ENCODE measurements at regions not wholly inside any gene's neighbourhood (a gene's known extent, or its start where the extent isn't known, plus 50 kb on each side); places are given as distances from the start of the nearest gene placed in this dataset.

DNA sequence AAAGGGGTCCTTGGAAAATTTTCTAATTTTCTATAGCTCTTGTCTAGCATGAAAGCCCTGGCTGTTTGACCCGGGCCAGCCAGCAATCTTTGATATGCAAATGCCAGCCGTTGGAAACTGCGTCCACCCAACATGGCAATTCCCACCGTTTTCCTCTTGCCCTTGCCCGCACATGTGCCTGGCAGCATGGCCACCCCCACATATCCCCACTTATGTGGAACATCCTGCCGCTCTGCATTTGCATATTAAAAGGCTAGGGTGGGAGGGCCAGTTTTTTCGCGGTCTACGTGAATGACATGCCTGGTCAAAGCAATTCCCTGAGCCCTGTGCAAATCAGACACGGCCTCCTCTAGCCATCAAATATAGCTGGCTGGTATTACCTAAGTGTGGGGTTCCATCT, 110.3 kb upstream of the TDRD3 start:
- no peak for DNase-seq

DNA sequence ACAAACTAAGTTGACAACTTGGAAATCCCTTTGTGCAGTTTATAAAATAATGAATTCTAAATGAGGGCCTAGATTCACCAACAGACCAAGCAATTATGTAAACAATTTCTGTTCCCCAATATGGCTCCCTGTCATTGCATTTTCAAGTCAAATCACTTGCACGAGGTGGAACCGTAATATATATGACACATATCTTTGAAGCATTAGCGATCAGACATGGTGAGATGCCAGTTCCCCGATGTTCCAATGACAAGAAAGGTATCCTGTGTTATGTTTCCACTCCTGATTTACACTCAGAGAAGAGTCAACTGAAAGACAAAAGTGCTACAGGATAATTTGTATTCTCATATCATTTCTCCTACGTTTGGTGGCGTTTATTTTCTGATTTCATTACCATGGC, 108.5 kb upstream of the TDRD3 start:
- DNase-seq, result no peak

DNA sequence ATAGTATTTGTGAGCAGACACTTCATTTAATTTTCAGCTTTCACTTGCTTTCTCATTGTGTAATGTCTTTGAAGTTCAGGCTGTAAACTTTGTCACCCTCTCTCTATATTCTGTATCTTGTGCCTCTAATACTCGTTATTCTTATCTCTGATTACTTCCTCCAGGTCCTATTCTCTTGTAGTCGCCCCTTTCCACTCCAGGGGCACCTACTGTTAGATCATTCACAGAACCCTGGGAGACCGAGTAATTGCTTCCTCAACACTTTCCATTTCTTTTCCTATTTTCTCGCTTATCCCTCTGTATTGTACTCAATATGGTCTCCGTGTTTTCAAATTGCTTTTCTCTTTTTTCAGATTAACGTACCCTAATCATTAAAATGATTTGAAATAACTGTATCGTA, 93.9 kb upstream of the TDRD3 start:
- no peak for DNase-seq

DNA sequence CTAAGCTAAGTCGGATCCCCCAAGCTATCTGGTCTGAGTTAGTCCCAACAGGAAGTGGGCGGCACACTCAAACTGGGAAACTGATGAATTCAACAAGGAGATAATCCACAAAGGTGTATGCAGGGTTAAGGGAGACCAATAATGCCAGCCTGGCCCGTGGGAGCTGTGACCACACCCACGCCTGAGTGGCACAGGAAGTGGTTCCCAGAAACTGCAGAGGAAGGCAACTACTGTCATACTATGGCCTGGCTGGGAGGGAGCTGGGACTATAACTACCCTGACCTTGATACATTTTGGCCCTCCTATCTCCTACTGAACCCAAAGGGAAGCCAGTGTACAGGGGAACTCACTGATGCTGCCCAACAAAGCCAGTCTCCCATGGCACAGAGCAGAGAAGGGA, 85.5 kb upstream of the TDRD3 start:
- no peak for DNase-seq

DNA sequence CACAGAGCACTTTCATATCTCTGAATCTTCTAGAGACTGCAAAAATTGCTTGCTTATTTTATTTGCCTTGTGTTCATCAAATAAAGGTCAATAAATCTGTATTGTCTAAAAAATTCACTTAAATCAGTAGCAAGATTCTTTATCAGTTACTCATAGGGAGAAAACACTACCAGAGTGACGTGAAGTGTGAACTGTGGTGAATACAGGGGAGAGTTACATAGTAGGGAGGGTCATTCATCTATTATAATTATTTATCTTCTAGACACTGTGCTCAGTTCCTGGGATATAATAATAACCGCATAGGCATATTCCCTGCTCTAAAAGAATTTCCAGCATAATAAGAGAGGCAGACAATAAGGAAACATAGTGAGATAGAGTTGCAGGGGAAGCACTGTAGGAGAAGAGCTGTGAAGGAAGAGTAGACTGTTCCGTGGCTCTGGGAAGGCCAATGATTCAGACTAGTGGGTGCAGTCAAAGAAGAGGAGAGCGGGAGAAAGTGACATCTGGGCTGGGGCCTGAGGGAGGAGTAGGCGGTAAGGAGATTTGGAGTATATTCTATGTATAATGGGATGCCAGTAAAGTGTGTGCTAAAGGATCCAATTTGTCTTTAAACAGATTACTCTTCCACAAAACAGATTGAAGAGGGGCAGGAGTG, 84.0 kb upstream of the TDRD3 start:
- no peak for DNase-seq

DNA sequence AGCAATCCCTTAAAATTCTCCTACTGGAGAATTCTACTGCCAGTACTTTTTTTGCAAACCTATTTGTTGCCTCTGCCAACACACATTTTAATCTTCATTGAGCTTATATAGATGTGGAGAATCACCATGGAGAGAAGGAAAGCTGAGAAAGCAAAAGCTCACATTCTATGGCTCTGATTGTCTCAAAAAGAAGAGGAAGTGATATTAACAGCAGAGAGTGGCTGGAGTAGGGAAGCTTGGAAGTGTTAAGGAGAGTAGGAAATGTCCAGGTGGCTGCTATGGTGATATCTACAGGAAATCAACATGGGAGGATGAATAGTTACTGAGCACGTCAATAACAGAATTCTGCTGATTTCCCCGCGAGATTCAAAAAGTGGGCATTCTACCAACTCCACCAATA, 78.8 kb upstream of the TDRD3 start:
- no peak for DNase-seq

DNA sequence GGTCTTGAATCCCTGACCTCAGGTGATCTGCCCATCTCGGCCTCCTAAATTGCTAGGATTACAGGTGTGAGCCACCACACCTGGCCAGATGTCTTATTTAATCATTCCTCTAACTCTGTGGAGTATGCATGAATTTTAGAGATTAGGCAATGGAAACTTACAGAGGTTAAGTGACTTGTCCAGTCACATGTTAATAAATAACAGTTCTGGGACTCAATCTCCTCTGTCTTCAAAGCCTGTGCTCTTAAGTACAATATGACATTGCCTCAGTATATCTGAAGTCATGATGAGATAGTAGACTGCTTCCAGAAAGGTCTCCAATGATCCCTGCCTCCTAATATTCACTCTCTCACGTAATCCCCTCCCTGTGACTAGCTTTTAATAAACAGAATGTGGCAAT, 72.9 kb upstream of the TDRD3 start:
- no peak for DNase-seq

DNA sequence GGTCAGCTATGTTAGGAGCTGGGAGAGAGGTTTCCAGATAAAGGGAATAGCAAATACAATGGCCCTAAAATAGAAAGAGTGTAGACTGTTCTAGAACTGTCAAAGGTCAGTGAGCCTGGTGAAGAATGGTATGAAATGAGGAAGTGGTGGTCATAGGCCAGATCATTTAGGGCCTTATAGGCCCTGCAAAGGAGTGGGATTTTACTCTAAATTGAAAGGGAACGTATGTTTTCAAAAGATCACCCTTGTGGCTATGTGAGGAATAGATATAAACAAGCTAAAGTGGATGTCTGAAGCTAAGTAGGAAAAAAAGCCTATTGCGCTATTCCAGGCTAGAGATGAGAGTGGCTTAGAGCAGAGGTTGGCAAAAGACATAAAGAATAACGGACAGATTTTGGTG, 70.7 kb upstream of the TDRD3 start:
- no peak for DNase-seq

DNA sequence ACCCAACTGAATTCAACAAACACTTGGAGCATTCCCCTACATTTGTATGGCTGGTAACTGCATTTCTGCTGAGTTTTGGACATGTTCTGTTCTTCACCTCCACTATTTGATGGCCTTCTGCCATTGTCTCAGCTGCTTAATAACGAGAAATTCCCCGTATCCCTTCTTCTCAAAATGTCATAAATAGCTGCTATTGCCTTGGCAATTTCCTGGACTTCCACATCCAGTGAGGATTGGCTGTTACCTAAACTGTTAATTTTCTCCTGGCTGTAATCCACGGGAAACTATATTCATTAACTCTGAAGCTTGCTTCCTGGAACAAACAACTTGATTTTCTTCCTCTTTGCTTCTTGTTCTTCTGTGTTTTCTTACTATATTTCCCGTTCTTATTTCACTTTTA, 69.5 kb upstream of the TDRD3 start:
- DNase-seq, result no peak

DNA sequence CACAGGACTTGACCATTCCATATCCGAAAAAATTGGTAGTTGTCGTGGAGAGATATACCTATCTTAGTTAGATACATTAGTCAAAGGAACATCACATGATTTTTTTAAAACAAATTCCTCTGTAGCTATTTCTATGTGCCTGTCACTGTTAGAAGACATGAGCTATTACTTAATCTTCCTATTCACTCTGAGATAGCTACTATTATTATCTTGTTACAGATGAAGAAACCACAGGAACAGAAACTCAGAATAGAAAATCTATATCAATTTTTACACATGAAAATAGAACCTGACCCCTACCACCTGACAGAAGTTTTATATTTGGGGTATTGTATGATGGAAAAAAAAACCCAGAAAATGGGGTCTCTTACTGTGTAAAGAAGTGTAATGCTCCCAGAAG, 68.9 kb upstream of the TDRD3 start:
- DNase-seq, result no peak

DNA sequence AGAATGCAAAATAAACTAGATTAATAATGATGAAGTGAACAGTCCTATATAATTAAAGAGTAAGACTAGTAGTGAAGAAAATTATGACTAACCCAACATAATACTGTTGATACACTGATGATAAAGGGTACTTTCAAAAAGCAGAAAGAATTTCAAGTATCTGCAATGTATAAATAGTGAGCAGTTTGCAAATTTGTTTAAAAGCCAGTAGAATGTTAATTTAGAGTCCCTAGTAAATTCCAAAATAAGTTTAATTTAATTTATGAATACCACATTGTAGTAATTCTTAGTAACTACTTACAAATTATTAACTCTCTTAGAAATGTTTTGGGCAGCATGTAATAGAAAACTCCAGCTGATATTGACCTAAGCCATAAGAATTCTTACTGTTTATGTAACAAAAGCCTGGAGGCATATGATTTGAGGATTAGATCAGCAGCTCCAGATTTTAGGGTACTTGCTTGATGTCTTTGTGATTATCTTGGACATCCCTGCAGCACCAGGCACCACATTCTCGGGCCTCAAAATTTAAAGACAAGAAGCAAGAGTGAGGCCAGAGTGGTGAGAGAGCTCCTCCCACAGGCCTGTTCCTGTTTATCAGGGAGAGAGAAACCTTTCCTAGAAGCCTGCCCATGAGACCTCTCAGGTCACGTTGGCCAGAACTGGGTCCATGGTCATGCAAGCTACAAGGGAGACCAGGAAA, 67.6 kb upstream of the TDRD3 start:
- no peak for DNase-seq

DNA sequence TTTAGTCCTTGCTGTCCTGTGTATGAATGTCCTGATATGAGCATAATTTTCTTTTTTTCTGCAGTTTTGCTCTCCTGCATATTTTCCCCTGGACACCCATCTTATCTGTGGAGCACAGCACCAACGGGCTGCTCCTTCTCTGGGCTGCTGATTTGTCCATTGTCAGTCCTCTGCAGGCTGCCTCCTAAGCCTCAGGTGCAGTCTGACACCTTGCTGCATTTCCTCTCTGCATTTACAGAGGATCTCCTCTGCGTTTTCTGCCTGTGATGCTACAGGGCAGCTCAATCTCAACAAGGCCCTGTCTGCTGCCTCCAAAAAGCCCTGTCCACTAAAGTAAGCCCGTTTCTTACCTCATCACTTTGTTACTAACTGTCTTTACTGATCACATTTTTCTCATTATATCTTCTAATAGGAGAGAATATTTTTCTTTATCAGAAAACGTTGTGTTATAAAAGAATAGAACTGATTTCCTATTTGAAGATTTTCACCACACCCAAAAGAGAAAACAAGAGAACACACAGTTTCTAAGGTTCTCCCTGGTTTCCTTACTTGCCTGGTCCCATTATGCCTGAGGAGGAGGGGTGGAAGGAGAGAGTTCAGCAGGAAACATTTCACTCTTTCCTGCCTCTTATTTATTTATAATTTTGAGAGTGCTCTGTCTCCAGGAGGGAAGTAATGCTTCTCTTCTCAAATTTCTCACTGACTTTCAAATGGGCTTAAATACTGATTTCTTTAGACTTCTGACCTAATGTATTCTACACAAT, 65.6 kb upstream of the TDRD3 start:
- DNase-seq, result no peak

DNA sequence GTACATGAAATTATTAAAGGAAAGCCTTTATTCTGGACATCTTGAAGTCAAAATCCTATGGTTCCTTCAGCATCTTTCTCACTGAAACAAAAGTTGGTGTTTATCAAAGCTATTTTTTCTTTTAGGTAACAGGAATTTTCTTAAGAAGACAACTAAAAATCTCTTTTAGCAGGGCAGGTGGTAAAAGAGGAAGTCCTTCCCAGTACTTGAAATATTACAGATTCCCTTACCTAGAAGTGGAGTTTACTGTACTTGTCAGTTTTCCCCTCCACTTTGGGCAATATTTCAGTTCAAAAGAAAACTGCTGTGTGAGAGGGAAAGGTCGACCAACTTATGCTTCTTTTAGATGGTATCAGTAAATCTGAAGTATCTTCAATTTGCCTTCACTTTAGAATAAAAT, 64.3 kb upstream of the TDRD3 start:
- DNase-seq, result no peak

DNA sequence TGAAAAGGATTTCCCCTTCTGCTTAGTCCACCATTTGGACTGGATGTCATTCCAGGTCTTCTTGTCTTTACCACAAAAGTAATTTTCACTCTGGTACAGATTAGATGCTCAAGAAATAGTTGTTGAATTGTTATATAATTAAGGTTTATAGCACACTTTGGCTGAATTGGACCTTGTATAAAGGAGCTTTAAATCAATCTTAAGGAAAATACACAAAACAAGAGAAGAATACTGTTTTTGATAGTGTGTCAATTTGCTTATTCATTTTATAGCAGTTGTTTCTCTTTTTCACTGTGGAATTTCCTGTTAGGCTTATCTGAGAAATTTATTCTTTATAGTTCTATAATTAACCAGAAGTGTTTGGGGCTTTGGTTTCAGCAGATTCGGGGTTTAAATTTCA, 62.7 kb upstream of the TDRD3 start:
- no peak for DNase-seq

DNA sequence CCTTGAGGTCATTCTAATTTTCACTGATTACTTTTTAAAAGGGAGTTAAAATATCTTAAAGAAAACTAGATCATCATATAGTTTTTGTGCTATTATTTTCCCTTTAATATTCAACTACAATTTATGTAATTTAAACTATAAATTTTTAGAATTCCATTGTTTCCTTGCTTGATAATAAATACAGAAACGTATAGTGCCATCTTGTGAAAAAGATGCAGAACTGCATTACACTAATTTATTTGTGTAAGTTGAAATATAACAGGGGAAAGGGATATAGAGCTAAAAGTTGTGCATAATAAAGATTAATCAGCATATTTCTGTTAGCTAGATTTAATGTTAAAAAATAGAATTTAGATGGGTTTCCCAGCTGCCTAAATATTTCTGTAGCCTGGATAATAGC, 61.5 kb upstream of the TDRD3 start:
- no peak for DNase-seq

DNA sequence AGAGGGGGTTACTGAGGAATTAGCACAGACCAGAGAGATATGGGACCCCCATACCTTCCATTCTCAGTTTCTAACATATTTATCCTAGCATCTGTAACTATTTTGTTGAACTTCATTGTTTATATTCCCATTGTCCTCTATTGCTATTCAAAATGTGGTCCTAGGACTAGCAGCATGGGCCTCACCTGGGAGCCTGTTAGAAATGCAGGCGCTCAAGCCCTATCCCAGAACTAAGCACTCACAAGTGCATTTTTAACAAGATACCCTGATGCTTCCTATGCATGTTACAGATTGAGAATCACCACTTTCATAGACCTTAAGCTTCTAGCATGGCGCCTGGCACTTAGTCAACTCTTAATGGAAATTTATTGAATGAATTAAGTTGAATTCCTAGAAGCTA, 58.3 kb upstream of the TDRD3 start:
- DNase-seq, result no peak

DNA sequence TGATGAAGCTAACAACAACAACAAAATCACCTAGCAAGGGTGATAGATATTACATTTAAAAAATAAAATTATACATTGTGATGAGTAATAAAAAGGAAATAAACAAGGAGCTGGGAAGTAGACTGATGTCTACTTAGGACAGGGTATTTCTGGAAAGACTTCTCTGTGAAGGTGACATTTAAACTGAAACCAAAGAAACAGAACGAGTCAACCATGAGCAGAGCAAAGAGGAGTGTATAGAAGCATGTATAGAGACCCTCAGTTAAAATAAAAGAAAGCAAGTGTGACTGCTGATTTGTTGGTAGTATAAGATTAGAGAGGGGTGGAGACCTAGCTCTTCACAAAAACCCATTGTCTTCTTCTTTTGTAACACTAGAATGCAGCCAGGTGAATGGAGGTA, 53.0 kb upstream of the TDRD3 start:
- DNase-seq, result no peak

DNA sequence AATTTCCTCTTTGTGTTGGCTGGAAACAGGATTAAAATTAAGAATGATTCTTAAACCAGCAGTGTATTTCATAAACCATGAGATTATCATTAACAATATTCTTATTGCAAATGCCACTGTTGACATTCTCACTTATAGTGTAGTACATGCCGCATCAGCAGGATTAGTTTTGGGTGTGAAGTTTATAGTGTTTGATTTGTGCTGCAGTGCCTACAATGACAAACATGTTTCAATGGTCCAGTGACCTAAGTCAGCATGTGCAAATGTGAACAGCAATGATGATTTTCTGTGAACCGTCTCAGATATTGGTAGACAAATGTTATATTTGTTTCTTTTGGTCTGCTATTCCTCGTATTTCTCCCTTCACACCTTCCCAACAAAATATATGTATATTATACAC, 49.8 kb upstream of the TDRD3 start:
- no peak for DNase-seq
